GM23338 (cell line): ENCODE measurements at regions not wholly inside any gene's neighbourhood (a gene's known extent, or its start where the extent isn't known, plus 50 kb on each side); places are given as distances from the start of the nearest gene placed in this dataset.
A peak's percentile ranks its signal among the peaks of the same experiment; 100 is the strongest.

Experiments used
- ATAC-seq: fragments of 200-7000 bp; cut with Tn5 transposase; 3 replicates; pipeline ENCODE4 v1.9.1; 2020
- DNase-seq: peaks from one replicate; pipeline ENCODE4 v3.0.0-alpha.2; 2015; ENCODE audit warnings: low spot score
- H2AFZ ChIP-seq: fragments of 200-600 bp; sonication (generic); 2 replicates; pipeline ENCODE4 v1.8.0; 2016; ENCODE audit warnings: antibody characterized with exemption, mild to moderate bottlenecking, moderate library complexity
- H3F3A ChIP-seq: fragments of 200-600 bp; sonication (generic); replicated peaks from 2 replicates; pipeline ENCODE4 v1.8.0; 2017; ENCODE audit warnings: antibody characterized with exemption, mixed run types, low read depth
- H3K27ac ChIP-seq: fragments of 200-600 bp; sonication (generic); 2 replicates; pipeline ENCODE4 v1.6.1; 2016; ENCODE audit warnings: low read depth
- H3K27me3 ChIP-seq: fragments of 200-600 bp; sonication (generic); 2 replicates; pipeline ENCODE4 v1.8.0; 2016; ENCODE audit warnings: mild to moderate bottlenecking, mixed run types, moderate library complexity; ENCODE audit not compliant: insufficient read depth
- H3K36me3 ChIP-seq: fragments of 200-600 bp; sonication (generic); 2 replicates; pipeline ENCODE4 v1.8.0; 2016; ENCODE audit warnings: mild to moderate bottlenecking; ENCODE audit not compliant: insufficient read depth
- H3K4me1 ChIP-seq: fragments of 200-600 bp; sonication (generic); 2 replicates; pipeline ENCODE4 v1.8.0; 2016; ENCODE audit warnings: mild to moderate bottlenecking, moderate library complexity; ENCODE audit not compliant: insufficient read depth
- H3K4me2 ChIP-seq: fragments of 200-600 bp; sonication (generic); 2 replicates; pipeline ENCODE4 v1.7.1; 2017; ENCODE audit warnings: mixed run types
- H3K4me3 ChIP-seq: fragments of 200-600 bp; sonication (generic); 2 replicates; pipeline ENCODE4 v1.6.1; 2016; ENCODE audit warnings: mixed run types
- H3K79me2 ChIP-seq: fragments of 200-600 bp; sonication (generic); replicated peaks from 2 replicates; pipeline ENCODE4 v1.8.0; 2017; ENCODE audit warnings: mild to moderate bottlenecking; ENCODE audit not compliant: insufficient read depth
- H3K9me2 ChIP-seq: fragments of 200-600 bp; sonication (generic); 2 replicates; pipeline ENCODE4 v1.8.0; 2017; ENCODE audit not compliant: insufficient read depth
- H4K20me1 ChIP-seq: fragments of 200-600 bp; sonication (generic); replicated peaks from 2 replicates; pipeline ENCODE4 v1.8.0; 2017; ENCODE audit warnings: mild to moderate bottlenecking; ENCODE audit not compliant: insufficient read depth
- H3K27ac Mint-ChIP-seq: 2 replicates; pipeline ENCODE4 v1.8.0; 2020; ENCODE audit warnings: inconsistent platforms, mild to moderate bottlenecking, moderate library complexity, mixed read lengths
- H3K27me3 Mint-ChIP-seq: 3 replicates; pipeline ENCODE4 v1.8.0; 2022; ENCODE audit warnings: low read depth, mild to moderate bottlenecking, moderate library complexity, mixed read lengths, inconsistent platforms; ENCODE audit not compliant: insufficient read depth, poor library complexity
- H3K36me3 Mint-ChIP-seq: 3 replicates; pipeline ENCODE4 v1.8.0; 2021; ENCODE audit warnings: low read depth, mild to moderate bottlenecking, inconsistent platforms, moderate library complexity, mixed read lengths
- H3K4me1 Mint-ChIP-seq: 3 replicates; pipeline ENCODE4 v1.8.0; 2020; ENCODE audit warnings: mild to moderate bottlenecking, inconsistent platforms, mixed read lengths
- H3K4me3 Mint-ChIP-seq: 3 replicates; pipeline ENCODE4 v1.8.0; 2021; ENCODE audit warnings: moderate library complexity, mild to moderate bottlenecking, inconsistent platforms, mixed read lengths
- H3K9me3 Mint-ChIP-seq: 3 replicates; pipeline ENCODE4 v1.8.0; 2020; ENCODE audit warnings: moderate library complexity, mild to moderate bottlenecking, inconsistent platforms, mixed read lengths
- CREB1 ChIP-seq: fragments of 250-450 bp; sonication (Bioruptor Pico); IDR thresholded peaks from 2 replicates; pipeline ENCODE4 v1.5.0; 2020; ENCODE audit warnings: low read depth, mild to moderate bottlenecking, moderate library complexity
- EZH2 ChIP-seq: fragments of 200-600 bp; sonication (generic); IDR thresholded peaks from one replicate; pipeline ENCODE4 v1.8.0; 2017; ENCODE audit warnings: antibody characterized with exemption, mild to moderate bottlenecking, low read depth; ENCODE audit not compliant: unreplicated experiment
- JUNB ChIP-seq: IDR thresholded peaks from one replicate; pipeline ENCODE4 v1.6.1; 2016; ENCODE audit warnings: antibody characterized with exemption; ENCODE audit not compliant: unreplicated experiment
- POLR2AphosphoS5 ChIP-seq: IDR thresholded peaks from 2 replicates; pipeline ENCODE4 v1.6.1; 2016; ENCODE audit warnings: antibody characterized with exemption, low read depth
- STAT1 ChIP-seq: IDR thresholded peaks from one replicate; pipeline ENCODE4 v1.6.1; 2016; ENCODE audit warnings: antibody characterized with exemption; ENCODE audit not compliant: unreplicated experiment
- ZNF114 ChIP-seq: fragments of 250-450 bp; sonication (Bioruptor Pico); IDR thresholded peaks from 2 replicates; pipeline ENCODE4 v1.5.0; 2020; ENCODE audit warnings: mild to moderate bottlenecking, moderate library complexity
- ZNF331 ChIP-seq: fragments of 250-450 bp; sonication (Bioruptor Pico); IDR thresholded peaks from 2 replicates; pipeline ENCODE4 v1.5.0; 2020; ENCODE audit warnings: low read depth, mild to moderate bottlenecking, moderate library complexity
- TF ChIP-seq, protein P1 (sequence below): fragments of 250-450 bp; sonication (Bioruptor Pico); IDR thresholded peaks from 2 replicates; pipeline ENCODE4 v1.5.0; 2020; ENCODE audit warnings: mild to moderate bottlenecking, moderate library complexity

GRCh38 chr10:33878238-33878786, 543.8 kb upstream of the NRP1 start:
- Histone ChIP-seq H3K27ac (no peak overlapping the region), H3K27me3 (no peaks in the 10 kb centered on the region), H3K4me1 (no peaks in the 10 kb centered on the region), H4K20me1 (no peaks in the 10 kb centered on the region), H3F3A (no peaks in the 10 kb centered on the region), H2AFZ (peak overlapping the region; percentile 20; the same call in 1 of the 2 replicates), H3K4me2 (no peak overlapping the region), H3K79me2 (no peaks in the 10 kb centered on the region), H3K36me3 (no peaks in the 10 kb centered on the region), H3K9me2 (peaks cover 18% of the 10 kb centered on the region; the same call in 1 of the 2 replicates), H3K4me3 (no peak overlapping the region)
- no peak for DNase-seq
- H3K9me3 Mint-ChIP-seq = no peaks in the 10 kb centered on the region
- no peaks in the 10 kb centered on the region for H3K4me1 Mint-ChIP-seq
- no peaks in the 10 kb centered on the region for H3K27me3 Mint-ChIP-seq
- H3K27ac Mint-ChIP-seq = no peak overlapping the region
- no peak for ATAC-seq
- H3K36me3 Mint-ChIP-seq = no peaks in the 10 kb centered on the region; the same call in 2 of the 3 replicates
- no peak overlapping the region for H3K4me3 Mint-ChIP-seq
- TF ChIP-seq, protein P1, sequence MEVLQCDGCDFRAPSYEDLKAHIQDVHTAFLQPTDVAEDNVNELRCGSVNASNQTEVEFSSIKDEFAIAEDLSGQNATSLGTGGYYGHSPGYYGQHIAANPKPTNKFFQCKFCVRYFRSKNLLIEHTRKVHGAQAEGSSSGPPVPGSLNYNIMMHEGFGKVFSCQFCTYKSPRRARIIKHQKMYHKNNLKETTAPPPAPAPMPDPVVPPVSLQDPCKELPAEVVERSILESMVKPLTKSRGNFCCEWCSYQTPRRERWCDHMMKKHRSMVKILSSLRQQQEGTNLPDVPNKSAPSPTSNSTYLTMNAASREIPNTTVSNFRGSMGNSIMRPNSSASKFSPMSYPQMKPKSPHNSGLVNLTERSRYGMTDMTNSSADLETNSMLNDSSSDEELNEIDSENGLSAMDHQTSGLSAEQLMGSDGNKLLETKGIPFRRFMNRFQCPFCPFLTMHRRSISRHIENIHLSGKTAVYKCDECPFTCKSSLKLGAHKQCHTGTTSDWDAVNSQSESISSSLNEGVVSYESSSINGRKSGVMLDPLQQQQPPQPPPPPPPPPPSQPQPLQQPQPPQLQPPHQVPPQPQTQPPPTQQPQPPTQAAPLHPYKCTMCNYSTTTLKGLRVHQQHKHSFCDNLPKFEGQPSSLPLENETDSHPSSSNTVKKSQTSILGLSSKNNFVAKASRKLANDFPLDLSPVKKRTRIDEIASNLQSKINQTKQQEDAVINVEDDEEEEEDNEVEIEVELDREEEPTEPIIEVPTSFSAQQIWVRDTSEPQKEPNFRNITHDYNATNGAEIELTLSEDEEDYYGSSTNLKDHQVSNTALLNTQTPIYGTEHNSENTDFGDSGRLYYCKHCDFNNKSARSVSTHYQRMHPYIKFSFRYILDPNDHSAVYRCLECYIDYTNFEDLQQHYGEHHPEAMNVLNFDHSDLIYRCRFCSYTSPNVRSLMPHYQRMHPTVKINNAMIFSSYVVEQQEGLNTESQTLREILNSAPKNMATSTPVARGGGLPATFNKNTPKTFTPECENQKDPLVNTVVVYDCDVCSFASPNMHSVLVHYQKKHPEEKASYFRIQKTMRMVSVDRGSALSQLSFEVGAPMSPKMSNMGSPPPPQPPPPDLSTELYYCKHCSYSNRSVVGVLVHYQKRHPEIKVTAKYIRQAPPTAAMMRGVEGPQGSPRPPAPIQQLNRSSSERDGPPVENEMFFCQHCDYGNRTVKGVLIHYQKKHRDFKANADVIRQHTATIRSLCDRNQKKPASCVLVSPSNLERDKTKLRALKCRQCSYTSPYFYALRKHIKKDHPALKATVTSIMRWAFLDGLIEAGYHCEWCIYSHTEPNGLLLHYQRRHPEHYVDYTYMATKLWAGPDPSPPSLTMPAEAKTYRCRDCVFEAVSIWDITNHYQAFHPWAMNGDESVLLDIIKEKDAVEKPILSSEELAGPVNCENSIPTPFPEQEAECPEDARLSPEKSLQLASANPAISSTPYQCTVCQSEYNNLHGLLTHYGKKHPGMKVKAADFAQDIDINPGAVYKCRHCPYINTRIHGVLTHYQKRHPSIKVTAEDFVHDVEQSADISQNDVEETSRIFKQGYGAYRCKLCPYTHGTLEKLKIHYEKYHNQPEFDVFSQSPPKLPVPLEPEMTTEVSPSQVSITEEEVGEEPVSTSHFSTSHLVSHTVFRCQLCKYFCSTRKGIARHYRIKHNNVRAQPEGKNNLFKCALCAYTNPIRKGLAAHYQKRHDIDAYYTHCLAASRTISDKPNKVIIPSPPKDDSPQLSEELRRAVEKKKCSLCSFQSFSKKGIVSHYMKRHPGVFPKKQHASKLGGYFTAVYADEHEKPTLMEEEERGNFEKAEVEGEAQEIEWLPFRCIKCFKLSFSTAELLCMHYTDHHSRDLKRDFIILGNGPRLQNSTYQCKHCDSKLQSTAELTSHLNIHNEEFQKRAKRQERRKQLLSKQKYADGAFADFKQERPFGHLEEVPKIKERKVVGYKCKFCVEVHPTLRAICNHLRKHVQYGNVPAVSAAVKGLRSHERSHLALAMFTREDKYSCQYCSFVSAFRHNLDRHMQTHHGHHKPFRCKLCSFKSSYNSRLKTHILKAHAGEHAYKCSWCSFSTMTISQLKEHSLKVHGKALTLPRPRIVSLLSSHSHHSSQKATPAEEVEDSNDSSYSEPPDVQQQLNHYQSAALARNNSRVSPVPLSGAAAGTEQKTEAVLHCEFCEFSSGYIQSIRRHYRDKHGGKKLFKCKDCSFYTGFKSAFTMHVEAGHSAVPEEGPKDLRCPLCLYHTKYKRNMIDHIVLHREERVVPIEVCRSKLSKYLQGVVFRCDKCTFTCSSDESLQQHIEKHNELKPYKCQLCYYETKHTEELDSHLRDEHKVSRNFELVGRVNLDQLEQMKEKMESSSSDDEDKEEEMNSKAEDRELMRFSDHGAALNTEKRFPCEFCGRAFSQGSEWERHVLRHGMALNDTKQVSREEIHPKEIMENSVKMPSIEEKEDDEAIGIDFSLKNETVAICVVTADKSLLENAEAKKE (CRISPR knock-in tag) = no peak
- TF ChIP-seq ZNF331 (no peak), STAT1 (no peak), ZNF114 (CRISPR knock-in tag) (no peak), EZH2 (no peak), JUNB (no peak), POLR2AphosphoS5 (no peak), CREB1 (CRISPR knock-in tag) (no peak)
